GM21576 (cell line): ENCODE measurements at regions not wholly inside any gene's neighbourhood (a gene's known extent, or its start where the extent isn't known, plus 50 kb on each side); places are given as distances from the start of the nearest gene placed in this dataset.
"Not testable (repeated sequence)": the region's sequence is repeated elsewhere in the genome, so short reads cannot be mapped to it uniquely, and the experiment has no call there.

Experiments used
- ATAC-seq: cut with Tn5 transposase; IDR thresholded peaks from one replicate; pipeline ENCODE4 v1.9.1; 2021; ENCODE audit warnings: mild to moderate bottlenecking, moderate library complexity; ENCODE audit not compliant: unreplicated experiment

GRCh38 chr6:57708061-57708460, 390.6 kb downstream of the PRIM2 start:
- not testable (repeated sequence) for ATAC-seq

DNA sequence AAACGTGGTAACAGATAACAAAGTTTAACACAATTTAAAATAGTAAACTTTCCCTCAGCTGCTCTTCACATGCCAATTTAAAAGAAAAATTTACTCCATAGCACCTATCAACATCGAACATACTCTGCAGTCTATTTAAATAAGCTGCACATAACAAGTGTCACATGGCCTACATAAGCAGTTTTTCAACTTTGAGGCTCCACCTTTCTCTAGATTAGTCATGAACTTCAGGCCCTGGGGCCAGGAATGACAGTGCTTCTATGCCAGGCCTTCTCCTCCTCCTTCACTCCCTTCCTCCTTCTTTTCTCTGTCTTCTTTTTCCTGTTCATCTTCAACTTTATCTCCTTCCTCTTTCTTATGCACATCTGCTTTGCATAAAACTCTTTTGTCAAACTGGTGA, 405.1 kb downstream of the PRIM2 start:
- not testable (repeated sequence) for ATAC-seq

DNA sequence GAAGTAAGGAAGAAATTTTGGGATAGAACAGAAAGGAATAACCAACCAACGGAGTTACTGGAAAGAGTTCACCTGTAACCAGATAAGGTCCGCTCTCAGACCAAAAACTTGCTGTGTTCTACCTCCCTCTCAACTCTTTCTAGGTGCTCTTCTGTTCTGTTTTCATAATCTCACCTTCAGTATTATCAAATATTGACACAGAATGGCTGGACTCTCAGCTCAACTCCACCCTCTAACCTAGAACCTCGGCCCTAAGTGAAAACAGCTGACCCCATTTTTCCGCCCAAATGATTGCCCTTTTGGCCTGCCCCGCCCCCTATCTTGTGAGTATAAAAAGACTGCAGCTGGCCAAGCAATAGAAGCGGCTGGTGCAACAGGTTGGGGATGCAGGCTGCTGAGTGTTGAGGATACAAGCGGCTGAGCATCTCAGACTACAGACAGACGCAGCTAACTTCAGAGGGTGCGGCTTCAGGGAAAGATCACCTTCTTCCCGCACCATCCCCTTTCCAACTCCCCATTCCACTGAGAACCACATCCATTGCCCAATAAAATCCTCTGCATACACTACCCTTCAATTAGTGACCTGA, 406.5 kb downstream of the PRIM2 start:
- not testable (repeated sequence) for ATAC-seq

DNA sequence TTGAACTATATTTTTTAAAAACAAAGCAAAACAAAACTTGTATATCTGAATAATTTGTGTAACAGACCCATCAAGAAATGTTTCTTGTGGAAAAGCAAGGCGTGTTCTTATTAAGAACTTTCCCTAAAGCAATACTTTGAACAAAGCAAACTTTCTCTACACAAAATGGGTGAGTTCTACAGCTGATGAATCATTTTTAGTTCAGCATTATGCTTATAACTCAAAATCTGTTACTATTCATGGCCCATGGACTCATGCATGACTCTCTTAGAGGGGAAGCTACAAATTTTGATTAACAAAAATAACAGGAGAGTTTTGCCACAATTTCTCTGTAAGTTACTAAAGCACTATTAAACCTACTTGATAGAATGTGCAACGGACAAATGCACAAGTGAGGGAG, 412.0 kb downstream of the PRIM2 start:
- not testable (repeated sequence) for ATAC-seq

GRCh38 chr6:57730726-57731125, 413.3 kb downstream of the PRIM2 start:
- ATAC-seq = not testable (repeated sequence)

- not testable (repeated sequence) for ATAC-seq
These were observed 430.3 kb downstream of the PRIM2 start for GRCh38 chr6:57747716-57748115.

GRCh38 chr6:57759850-57760249, 442.4 kb downstream of the PRIM2 start:
- not testable (repeated sequence) for ATAC-seq

DNA sequence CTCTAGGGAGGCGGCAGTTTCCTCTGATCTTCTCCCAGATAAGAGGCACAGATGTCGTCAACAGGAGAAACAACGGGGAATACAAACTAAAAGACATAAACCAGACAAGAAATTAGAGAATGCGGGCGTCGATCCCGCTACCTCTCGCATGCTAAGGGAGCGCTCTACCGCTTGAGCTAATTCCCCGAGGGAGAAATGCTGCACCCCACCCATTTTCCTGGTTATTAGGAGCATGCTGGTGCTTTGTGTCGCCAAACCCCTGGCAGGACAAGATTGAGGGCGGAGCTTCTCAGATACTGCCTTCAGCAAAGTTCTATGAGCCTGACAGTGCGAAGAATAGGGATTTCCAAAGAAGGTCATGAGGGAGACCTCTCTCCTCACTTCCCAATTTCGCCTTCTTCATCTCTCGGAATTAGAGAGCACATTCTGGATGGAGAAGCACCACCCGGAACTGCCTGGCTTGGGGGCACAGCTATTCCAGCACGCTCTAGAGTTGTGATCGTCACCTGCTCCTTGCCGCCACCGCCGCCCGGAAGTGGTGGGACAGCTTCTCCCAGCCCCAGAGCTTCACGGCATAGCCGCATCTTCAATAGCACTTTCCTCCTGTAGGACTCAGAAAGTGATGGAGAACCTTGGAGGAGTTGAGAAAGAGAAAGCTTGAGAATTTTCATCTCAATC, 475.4 kb downstream of the PRIM2 start:
- not testable (repeated sequence) for ATAC-seq

GRCh38 chr6:57793398-57793762, 475.9 kb downstream of the PRIM2 start:
- not testable (repeated sequence) for ATAC-seq

- not testable (repeated sequence) for ATAC-seq
These were observed 482.5 kb downstream of the PRIM2 start for GRCh38 chr6:57799703-57800479.

GRCh38 chr6:57808581-57808980, 491.2 kb downstream of the PRIM2 start:
- ATAC-seq = not testable (repeated sequence)

- ATAC-seq = not testable (repeated sequence)
These were observed 492.0 kb downstream of the PRIM2 start for GRCh38 chr6:57809454-57809853.

GRCh38 chr6:57813271-57814075, 496.0 kb downstream of the PRIM2 start:
- ATAC-seq = not testable (repeated sequence)

GRCh38 chr6:57815826-57816225, 498.4 kb downstream of the PRIM2 start:
- not testable (repeated sequence) for ATAC-seq

GRCh38 chr6:57821325-57821724, 503.9 kb downstream of the PRIM2 start:
- ATAC-seq = not testable (repeated sequence)

DNA sequence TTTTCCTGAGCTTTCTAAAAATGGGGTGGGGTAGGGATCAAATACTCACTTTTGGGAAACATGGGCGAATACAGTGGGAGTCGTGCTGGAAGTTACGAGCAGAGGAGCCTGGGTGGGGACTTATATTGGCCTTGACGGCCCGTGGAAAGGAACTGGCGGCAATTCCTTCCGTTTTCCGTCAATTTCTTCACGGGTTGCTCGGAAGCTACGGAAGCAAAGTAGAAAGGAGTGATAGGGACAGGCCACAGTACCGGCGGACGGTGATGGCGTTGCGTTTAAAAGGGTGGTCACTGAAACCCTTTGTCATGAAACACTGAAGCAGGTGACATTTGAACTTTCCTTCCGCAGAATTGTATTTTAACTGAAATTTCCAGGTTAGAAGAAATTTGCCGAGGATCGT, 505.0 kb downstream of the PRIM2 start:
- ATAC-seq = not testable (repeated sequence)

GRCh38 chr6:57822896-57823358, 505.5 kb downstream of the PRIM2 start:
- no peak for ATAC-seq

DNA sequence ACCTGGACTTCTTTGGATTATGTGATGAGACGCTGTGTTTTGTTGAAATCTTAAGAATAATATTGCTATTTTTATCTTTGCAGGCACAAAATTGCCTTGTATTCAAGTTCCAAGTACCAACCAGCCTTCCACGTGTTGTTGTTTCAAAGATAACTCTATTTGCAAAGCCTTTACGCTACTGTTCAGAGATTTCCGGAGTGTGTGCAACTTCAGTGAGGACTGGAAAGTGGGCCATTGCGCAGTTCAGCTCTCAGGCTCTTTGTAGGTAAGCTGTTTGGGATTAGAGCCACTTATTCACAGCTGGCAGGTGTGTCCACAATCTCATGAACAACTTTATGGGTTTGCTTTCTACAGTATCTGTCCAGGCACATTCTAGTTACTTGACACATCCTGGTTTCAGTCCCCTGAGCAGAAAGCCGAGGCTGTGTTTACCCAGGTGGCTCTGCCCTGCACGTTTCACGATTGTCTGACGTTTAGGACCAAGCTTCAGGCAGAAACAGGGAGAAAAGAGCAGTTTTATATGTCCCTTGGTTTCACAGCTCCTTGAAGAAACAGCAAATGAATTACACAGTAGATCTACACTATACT, 520.3 kb downstream of the PRIM2 start:
- not testable (repeated sequence) for ATAC-seq

DNA sequence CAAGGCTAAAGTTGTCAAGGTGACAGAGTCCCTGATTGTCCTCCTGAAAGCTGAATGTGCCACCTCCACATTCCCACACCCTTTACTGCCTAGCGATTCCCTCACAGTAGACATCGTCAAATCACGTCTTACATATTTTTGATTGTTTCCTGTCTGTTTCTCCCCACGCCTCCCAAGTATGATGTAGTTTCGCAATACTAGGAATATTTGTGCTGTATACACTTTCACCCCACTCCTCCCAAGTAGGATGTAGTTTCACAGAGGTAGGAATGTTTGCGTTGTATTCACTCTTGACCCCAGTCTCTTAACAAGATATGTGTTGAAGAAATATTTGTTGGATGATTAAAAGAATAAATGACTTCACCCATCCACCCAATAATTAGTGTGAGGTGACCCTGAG, 524.1 kb downstream of the PRIM2 start:
- ATAC-seq = not testable (repeated sequence)

DNA sequence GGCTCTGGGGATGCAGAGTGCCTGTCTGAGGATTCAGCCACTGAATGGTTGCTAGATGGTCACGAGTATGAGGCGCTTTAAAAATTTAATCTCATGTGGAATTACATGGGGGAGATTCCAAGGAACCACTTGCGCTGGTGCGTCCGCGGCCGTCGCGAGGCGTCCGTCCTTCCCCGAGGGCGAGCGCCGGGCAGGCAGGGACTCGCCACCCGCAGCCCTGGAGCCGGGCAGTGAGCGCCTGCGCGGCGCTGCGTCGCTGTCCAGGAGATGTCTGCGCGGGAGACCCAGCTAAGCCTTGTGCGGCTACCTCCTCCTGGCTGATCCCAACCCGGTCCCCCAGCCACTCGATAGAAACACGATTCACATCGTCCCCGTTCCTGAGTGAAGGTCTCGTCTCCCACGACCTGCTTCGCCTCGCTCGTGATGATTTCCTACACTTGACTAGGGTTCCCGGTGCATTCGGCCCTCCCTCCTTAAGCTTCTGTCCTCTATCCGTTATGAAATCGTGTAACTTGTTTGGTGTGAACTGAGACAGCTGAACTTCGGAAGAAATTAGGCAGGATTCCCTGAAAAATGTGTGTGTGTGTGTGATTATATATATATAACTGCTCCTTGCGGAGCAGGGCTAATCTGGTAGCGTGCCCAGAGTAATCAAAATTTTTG, 536.4 kb downstream of the PRIM2 start:
- ATAC-seq = not testable (repeated sequence)
